OCI-LY1 (cell line): ENCODE measurements at regions not wholly inside any gene's neighbourhood (a gene's known extent, or its start where the extent isn't known, plus 50 kb on each side); places are given as distances from the start of the nearest gene placed in this dataset.

Source experiments
- H2AFZ ChIP-seq: fragments of 200-600 bp; sonication (generic), shearing (Covaris generic); 2 replicates; pipeline ENCODE4 v1.6.0; 2014; ENCODE audit warnings: antibody characterized with exemption, mild to moderate bottlenecking, low read length
- H3F3A ChIP-seq: fragments of 200-600 bp; sonication (generic), shearing (Covaris generic); 2 replicates; pipeline ENCODE4 v1.6.0; 2014; ENCODE audit warnings: mild to moderate bottlenecking, antibody characterized with exemption, low read length, moderate library complexity; ENCODE audit not compliant: insufficient read depth
- H3K27ac ChIP-seq: fragments of 200-600 bp; sonication (generic); 2 replicates; pipeline ENCODE4 v1.5.1; 2014; ENCODE audit warnings: low read length, mixed run types, mild to moderate bottlenecking, low read depth; ENCODE audit not compliant: poor library complexity, severe bottlenecking
- H3K27me3 ChIP-seq: fragments of 200-600 bp; sonication (generic); 2 replicates; pipeline ENCODE4 v1.6.0; 2014; ENCODE audit warnings: antibody characterized with exemption, mild to moderate bottlenecking, low read length, moderate library complexity; ENCODE audit not compliant: insufficient read depth
- H3K36me3 ChIP-seq: fragments of 200-600 bp; sonication (generic); 2 replicates; pipeline ENCODE4 v1.6.1; 2014; ENCODE audit warnings: mild to moderate bottlenecking, antibody characterized with exemption, low read length, moderate library complexity, mixed read lengths; ENCODE audit not compliant: insufficient read depth
- H3K4me1 ChIP-seq: fragments of 200-600 bp; sonication (generic); 2 replicates; pipeline ENCODE4 v1.5.1; 2014; ENCODE audit warnings: mild to moderate bottlenecking, low read length, moderate library complexity; ENCODE audit not compliant: insufficient read depth, severe bottlenecking
- H3K4me2 ChIP-seq: fragments of 200-600 bp; sonication (generic), shearing (Covaris generic); 2 replicates; pipeline ENCODE4 v1.6.1; 2014; ENCODE audit warnings: low read length
- H3K4me3 ChIP-seq: fragments of 200-600 bp; sonication (generic); 2 replicates; pipeline ENCODE4 v1.5.1; 2014; ENCODE audit warnings: low read length, low read depth, mild to moderate bottlenecking, mixed read lengths; ENCODE audit not compliant: poor library complexity, severe bottlenecking
- H3K79me2 ChIP-seq: fragments of 200-600 bp; shearing (Covaris generic); 2 replicates; pipeline ENCODE4 v1.6.1; 2016; ENCODE audit warnings: mixed run types, low read length, mixed read lengths; ENCODE audit not compliant: insufficient read depth
- H3K9ac ChIP-seq: fragments of 200-600 bp; sonication (generic), shearing (Covaris generic); 2 replicates; pipeline ENCODE4 v1.6.1; 2014; ENCODE audit warnings: mild to moderate bottlenecking, low read length, mixed read lengths
- H3K9me2 ChIP-seq: fragments of 200-600 bp; sonication (generic), shearing (Covaris generic); 2 replicates; pipeline ENCODE4 v1.6.1; 2014; ENCODE audit warnings: low read depth, mild to moderate bottlenecking, low read length, mixed read lengths
- H3K9me3 ChIP-seq: fragments of 200-600 bp; shearing (Covaris generic); 2 replicates; pipeline ENCODE4 v1.6.1; 2014; ENCODE audit warnings: low read length, mixed read lengths
- H4K20me1 ChIP-seq: fragments of 200-600 bp; sonication (generic), shearing (Covaris generic); 2 replicates; pipeline ENCODE4 v1.6.0; 2016; ENCODE audit warnings: mild to moderate bottlenecking, low read length; ENCODE audit not compliant: insufficient read depth
- EZH2 ChIP-seq: fragments of 200-600 bp; sonication (generic), shearing (Covaris generic); IDR thresholded peaks from 2 replicates; pipeline ENCODE4 v1.8.0; 2017; ENCODE audit warnings: borderline replicate concordance, mixed run types, mild to moderate bottlenecking, antibody characterized with exemption, low read length, moderate library complexity, mixed read lengths
- TF ChIP-seq, protein P1 (sequence below): fragments of 200-600 bp; sonication (generic), shearing (Covaris generic); IDR thresholded peaks from 2 replicates; pipeline ENCODE4 v1.5.1; 2017; ENCODE audit warnings: mild to moderate bottlenecking, antibody characterized with exemption, low read length, moderate library complexity, mixed read lengths

DNA sequence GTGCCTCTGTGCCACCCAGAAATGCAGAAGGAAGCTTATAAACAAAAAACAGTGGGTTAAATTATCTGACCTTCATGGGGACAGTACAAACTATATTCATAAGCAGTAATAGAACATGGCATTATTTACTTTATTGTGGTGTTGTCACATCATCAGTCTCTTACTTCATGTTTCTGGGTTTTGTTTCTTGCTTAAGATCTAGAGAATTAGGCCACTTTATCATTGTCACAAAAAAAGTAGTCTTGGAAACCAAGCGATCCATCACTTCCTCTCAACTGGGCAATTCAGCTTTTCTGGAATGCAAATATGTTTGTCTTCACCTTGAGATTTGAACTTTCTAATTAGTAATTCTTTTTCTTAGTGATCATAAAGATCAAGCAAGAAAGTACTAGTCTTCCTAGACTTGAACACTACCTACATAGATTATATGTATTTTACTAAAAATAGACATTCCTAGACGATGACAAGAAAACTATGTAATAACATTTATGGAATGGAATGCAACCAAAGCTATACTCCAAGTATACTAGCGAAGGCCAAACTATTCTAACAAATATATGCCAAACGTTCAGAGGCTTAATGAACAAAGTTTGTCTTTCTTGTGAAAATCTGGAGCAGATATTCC is 363.4 kb downstream of the DAD1 start:
- Histone ChIP-seq H2AFZ (no peak overlapping the region), H3K27ac (no peak overlapping the region), H3K9ac (no peak overlapping the region), H3K79me2 (no peaks in the 10 kb centered on the region), H3K4me3 (no peak overlapping the region), H3K9me3 (no peaks in the 10 kb centered on the region), H3K9me2 (no peaks in the 10 kb centered on the region), H3K4me1 (peaks cover 10% of the 10 kb centered on the region), H3K36me3 (no peaks in the 10 kb centered on the region), H3K4me2 (no peak overlapping the region; the same call in 1 of the 2 replicates), H4K20me1 (no peaks in the 10 kb centered on the region), H3K27me3 (no peaks in the 10 kb centered on the region; the same call in 1 of the 2 replicates), H3F3A (no peaks in the 10 kb centered on the region)
- TF ChIP-seq, protein P1, sequence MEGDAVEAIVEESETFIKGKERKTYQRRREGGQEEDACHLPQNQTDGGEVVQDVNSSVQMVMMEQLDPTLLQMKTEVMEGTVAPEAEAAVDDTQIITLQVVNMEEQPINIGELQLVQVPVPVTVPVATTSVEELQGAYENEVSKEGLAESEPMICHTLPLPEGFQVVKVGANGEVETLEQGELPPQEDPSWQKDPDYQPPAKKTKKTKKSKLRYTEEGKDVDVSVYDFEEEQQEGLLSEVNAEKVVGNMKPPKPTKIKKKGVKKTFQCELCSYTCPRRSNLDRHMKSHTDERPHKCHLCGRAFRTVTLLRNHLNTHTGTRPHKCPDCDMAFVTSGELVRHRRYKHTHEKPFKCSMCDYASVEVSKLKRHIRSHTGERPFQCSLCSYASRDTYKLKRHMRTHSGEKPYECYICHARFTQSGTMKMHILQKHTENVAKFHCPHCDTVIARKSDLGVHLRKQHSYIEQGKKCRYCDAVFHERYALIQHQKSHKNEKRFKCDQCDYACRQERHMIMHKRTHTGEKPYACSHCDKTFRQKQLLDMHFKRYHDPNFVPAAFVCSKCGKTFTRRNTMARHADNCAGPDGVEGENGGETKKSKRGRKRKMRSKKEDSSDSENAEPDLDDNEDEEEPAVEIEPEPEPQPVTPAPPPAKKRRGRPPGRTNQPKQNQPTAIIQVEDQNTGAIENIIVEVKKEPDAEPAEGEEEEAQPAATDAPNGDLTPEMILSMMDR: no peak
- TF ChIP-seq EZH2: no peak

DNA sequence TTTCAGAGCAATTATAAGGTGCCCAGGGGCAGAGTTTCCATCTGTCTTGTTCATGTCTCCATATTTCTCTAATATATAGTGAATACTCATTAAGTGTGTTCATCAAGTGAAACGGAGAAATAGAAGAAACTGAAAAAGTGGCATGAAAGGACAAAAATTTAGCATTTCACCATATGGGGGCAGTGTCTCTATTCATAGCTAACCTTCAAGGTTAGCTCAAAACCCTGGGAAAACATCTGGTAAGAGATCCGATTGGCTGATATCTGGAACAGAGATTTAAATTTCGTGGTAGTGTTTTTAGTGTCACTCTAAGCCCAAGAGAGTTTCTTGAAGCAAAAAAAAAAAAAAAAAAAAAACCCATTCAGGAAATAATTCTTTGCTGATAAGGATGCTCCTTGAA is 367.5 kb downstream of the DAD1 start:
- TF ChIP-seq, protein P1: peak; percentile 52
- TF ChIP-seq EZH2: no peak
- no peak overlapping the region for H3K4me2 ChIP-seq

DNA sequence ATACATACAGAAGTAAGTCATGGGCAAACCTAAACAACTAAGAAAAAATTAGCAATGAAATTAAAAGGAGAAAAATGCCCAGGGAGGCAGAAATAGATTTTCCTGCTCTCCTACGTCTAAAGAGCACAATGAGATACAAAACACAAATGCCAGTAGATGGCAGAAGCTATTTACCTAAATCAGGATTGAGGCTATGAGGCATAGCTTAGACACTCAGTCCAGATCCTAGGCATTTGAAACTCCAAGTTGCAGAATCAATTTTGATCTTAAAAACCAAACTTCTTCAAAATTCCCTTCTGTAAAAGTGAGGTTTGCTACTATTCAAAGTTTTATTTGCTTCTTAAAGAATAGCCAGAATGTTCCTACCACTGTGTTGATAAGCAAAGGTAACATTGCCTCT is 368.6 kb downstream of the DAD1 start:
- no peaks in the 10 kb centered on the region for H3K79me2 ChIP-seq
- H3K27me3 ChIP-seq: no peaks in the 10 kb centered on the region; the same call in 1 of the 2 replicates
- TF ChIP-seq, protein P1: no peak
- TF ChIP-seq EZH2: no peak
- H3K4me2 ChIP-seq: no peak overlapping the region
- no peak overlapping the region for H3K4me3 ChIP-seq
- H3K9me2 ChIP-seq: no peaks in the 10 kb centered on the region
- H3K9ac ChIP-seq: no peak overlapping the region
- H3K4me1 ChIP-seq: no peaks in the 10 kb centered on the region
- no peaks in the 10 kb centered on the region for H3F3A ChIP-seq
- H4K20me1 ChIP-seq: no peaks in the 10 kb centered on the region
- no peak overlapping the region for H2AFZ ChIP-seq
- no peak overlapping the region for H3K27ac ChIP-seq
- no peaks in the 10 kb centered on the region for H3K36me3 ChIP-seq
- H3K9me3 ChIP-seq: no peaks in the 10 kb centered on the region

More for the DNA sequence above, 367.5 kb downstream of the DAD1 start:
- H3K27ac ChIP-seq: no peak overlapping the region
- H3K4me1 ChIP-seq: peaks cover 6% of the 10 kb centered on the region
- H3F3A ChIP-seq: no peaks in the 10 kb centered on the region
- H2AFZ ChIP-seq: no peak overlapping the region
- no peaks in the 10 kb centered on the region for H4K20me1 ChIP-seq
- H3K9me3 ChIP-seq: no peaks in the 10 kb centered on the region
- H3K9me2 ChIP-seq: no peaks in the 10 kb centered on the region
- no peaks in the 10 kb centered on the region for H3K36me3 ChIP-seq
- no peak overlapping the region for H3K4me3 ChIP-seq
- no peaks in the 10 kb centered on the region; the same call in 1 of the 2 replicates for H3K27me3 ChIP-seq
- no peaks in the 10 kb centered on the region for H3K79me2 ChIP-seq
- H3K9ac ChIP-seq: no peak overlapping the region
